Activated naive CD8-positive, alpha-beta T cell treated with anti-CD3 and anti-CD28 coated beads, Interleukin-2, amount 50 U/mL, for 24 hours (primary cell): ENCODE measurements at regions not wholly inside any gene's neighbourhood (a gene's known extent, or its start where the extent isn't known, plus 50 kb on each side); places are given as distances from the start of the nearest gene placed in this dataset.

ENCODE experiments used
- ATAC-seq: fragments of 150-1000 bp; cut with Tn5 transposase; one replicate; pipeline ENCODE4 v1.10.0; 2021
- DNase-seq: peaks from one replicate; pipeline ENCODE4 v3.0.0; 2021
- H3K27ac Mint-ChIP-seq: one replicate; pipeline ENCODE4 v1.8.0; 2021; ENCODE audit warnings: mild to moderate bottlenecking, mixed read lengths
- H3K27me3 Mint-ChIP-seq: one replicate; pipeline ENCODE4 v1.8.0; 2021; ENCODE audit warnings: mixed read lengths
- H3K36me3 Mint-ChIP-seq: one replicate; pipeline ENCODE4 v1.8.0; 2021; ENCODE audit warnings: low read depth, mixed read lengths
- H3K4me1 Mint-ChIP-seq: one replicate; pipeline ENCODE4 v1.8.0; 2021; ENCODE audit warnings: mixed read lengths
- H3K4me3 Mint-ChIP-seq: one replicate; pipeline ENCODE4 v1.8.0; 2021; ENCODE audit warnings: mild to moderate bottlenecking, moderate library complexity, mixed read lengths
- H3K9me3 Mint-ChIP-seq: one replicate; pipeline ENCODE4 v1.8.0; 2021; ENCODE audit warnings: mixed read lengths

DNA sequence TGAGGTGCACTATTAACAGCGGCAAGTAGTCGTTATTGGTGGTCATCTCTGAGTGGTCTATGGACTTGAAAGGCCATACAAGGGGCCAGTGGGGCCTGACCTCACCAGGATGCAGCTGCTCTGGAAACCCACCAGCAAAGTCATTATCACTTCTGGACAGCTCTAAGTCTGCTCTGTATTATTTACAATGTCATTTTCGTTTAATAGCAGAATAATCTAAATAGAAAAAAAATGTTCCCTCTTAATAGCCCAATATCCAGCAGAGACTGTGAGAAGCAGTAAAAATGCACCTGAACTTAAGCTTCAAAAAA, 85.0 kb upstream of the EED start:
- Mint-ChIP-seq H3K36me3 (no peaks in the 10 kb centered on the region), H3K27ac (no peak overlapping the region), H3K27me3 (no peaks in the 10 kb centered on the region), H3K4me1 (peaks cover 19% of the 10 kb centered on the region), H3K9me3 (no peaks in the 10 kb centered on the region), H3K4me3 (no peak overlapping the region)
- DNase-seq = no peak
- ATAC-seq = no peak

DNA sequence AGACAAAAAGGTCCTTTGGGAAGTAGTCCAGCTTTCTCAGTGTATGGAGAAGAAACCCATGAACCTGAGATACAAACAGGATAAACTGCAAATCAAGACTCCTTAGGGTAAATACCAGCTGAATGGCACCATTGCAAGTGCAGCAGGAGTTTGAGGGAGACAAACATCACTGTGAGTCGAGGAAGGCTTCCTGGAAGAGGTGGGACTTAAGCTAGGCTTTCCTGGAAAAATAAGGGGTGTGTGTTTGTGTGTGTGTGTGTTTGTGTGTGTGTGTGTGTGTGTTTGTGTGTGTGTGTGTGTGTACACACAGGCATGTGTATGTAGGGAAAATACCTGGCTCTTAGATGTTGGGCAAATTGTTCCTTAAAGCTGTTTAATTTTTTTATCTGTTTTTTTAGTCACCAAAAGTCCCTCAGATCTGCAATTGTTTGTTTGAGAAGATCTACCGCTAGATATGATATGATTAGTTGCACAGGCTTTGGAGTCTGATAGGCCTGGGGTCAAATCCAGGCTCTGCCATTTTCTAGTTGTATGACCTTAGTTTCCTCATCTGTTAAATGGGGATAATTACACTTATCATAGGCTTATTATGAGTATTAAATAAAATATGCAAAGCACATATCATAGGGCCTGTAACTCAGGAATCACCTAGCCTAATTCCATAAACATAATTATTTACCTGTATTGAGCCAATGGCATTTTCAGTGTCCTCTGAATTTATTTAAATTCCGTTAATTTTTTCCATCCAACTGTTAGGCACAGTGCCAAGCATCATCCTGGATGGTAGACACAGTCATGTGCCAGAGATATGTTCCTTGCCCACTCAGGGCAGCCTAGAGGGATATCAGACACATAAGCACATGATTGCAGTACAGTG, 85.6 kb upstream of the EED start:
- H3K4me1 Mint-ChIP-seq = peaks cover 19% of the 10 kb centered on the region
- H3K27ac Mint-ChIP-seq = no peak overlapping the region
- no peaks in the 10 kb centered on the region for H3K27me3 Mint-ChIP-seq
- H3K4me3 Mint-ChIP-seq = no peak overlapping the region
- ATAC-seq (no peak), DNase-seq (no peak)
- no peaks in the 10 kb centered on the region for H3K9me3 Mint-ChIP-seq
- no peaks in the 10 kb centered on the region for H3K36me3 Mint-ChIP-seq

DNA sequence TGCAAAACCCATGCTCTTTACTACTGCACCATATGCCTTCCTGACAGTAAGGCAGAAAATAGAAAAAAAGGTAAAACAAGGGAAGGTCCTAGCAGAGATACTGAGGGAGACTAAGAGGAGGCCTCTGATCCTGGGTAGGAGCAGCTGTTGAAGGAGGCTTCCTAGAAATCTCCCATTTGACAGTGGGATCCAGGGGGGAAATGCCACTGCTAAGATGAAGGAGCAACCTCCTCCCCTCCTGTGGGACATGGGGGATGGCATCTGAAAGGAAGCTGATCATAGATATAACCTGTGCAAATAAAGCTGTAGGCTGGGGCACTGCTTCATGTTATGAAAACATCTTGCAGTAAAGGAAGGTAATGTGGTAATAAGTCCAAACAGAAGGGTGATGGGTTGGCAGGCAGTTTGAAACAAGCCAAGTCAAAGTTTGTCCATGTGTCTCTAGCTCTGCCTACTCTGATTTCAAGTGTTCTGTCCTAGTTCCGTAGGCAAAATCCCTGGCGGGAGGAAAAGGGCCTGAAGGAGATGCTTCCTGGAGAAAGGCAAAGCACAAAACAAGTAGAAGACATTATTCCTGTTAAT, 86.7 kb upstream of the EED start:
- ATAC-seq (no peak), DNase-seq (no peak)
- Mint-ChIP-seq H3K9me3 (no peaks in the 10 kb centered on the region), H3K36me3 (no peaks in the 10 kb centered on the region), H3K4me3 (no peak overlapping the region), H3K27ac (no peak overlapping the region), H3K27me3 (no peaks in the 10 kb centered on the region), H3K4me1 (peaks cover 19% of the 10 kb centered on the region)

DNA sequence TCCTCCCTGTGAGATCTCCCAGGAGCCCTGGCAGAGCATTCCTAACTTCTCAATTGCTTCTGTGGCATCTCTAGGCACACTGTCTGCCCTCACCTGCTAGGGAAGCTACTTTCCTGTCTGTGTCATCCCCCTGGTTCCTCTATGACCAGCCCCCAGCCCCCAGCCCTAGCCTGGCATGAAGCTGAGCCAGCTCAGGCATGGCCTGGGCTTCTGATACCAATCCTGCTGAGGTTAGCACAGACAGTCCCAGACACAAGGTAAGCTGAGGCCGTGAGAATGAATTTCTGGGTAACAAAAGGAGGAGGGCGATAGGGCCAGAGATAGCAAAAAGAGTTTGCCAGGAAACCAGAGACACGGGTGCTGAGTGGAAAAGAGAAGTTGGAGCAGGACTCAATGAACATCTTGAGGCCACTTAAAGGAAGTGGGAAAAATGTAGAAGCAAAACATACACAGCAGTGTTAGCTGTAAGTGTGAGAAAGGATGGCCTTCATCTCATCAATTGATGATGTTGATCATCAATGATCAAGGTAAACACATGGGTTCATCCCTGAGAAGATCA, 87.6 kb upstream of the PICALM start:
- H3K9me3 Mint-ChIP-seq = no peaks in the 10 kb centered on the region
- no peak overlapping the region for H3K4me3 Mint-ChIP-seq
- no peak for DNase-seq
- peaks cover 26% of the 10 kb centered on the region for H3K4me1 Mint-ChIP-seq
- H3K27me3 Mint-ChIP-seq = no peaks in the 10 kb centered on the region
- no peaks in the 10 kb centered on the region for H3K36me3 Mint-ChIP-seq
- ATAC-seq = no peak
- H3K27ac Mint-ChIP-seq = no peak overlapping the region

DNA sequence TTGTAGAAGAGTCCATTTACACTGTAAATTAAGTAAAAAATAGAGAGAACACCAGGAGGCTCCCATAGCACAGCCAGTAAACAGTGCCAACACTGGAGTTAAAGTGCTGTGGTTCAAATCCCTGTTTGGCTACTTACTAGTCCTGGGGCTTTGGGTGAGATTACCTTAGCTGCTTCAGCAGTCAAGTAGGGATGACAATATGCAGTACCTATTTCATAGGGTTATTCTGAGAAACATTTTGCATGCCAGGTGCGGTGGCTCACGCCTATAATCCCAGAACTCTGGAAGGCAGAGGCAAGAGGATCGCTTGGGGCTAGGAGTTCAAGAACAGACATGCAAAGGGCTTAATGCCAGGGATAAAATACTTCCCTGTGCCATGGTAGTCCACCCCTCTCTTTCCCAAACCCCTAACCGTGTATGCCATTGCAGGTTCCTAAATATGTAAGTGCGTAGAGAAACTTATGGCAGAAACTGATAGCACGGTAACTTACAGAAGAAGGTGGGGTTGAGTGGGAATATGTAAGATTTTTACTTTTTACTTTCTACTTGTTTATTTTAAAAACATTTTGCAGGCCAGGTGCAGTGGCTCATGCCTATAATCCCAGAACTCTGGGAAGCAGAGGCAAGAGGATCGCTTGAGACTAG, 86.4 kb upstream of the PICALM start:
- peaks cover 31% of the 10 kb centered on the region for H3K4me1 Mint-ChIP-seq
- no peak overlapping the region for H3K4me3 Mint-ChIP-seq
- ATAC-seq (no peak), DNase-seq (no peak)
- no peaks in the 10 kb centered on the region for H3K27me3 Mint-ChIP-seq
- no peak overlapping the region for H3K27ac Mint-ChIP-seq
- no peaks in the 10 kb centered on the region for H3K36me3 Mint-ChIP-seq
- no peaks in the 10 kb centered on the region for H3K9me3 Mint-ChIP-seq

DNA sequence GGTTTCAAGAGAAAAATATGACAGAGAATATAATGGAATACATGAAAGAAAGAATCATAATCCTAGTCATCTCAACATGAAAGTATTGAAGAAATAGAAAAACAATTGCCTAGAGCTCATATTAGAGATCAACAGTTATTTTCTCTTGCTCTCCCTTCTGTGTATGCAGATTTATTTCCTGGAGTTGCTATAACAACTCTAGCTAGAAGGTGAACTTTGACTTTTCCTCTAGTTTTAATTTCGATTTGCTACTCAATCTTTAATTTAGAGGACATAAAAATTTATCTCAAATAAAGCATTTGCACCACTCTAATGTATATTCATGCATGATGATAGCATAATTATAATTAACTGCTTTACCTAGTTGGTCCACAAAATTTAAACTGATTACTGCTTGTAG, 84.6 kb upstream of the PICALM start:
- Mint-ChIP-seq H3K9me3 (no peaks in the 10 kb centered on the region), H3K27me3 (no peaks in the 10 kb centered on the region), H3K4me3 (no peak overlapping the region), H3K4me1 (peaks cover 21% of the 10 kb centered on the region), H3K36me3 (no peaks in the 10 kb centered on the region), H3K27ac (no peak overlapping the region)
- ATAC-seq (no peak), DNase-seq (no peak)

DNA sequence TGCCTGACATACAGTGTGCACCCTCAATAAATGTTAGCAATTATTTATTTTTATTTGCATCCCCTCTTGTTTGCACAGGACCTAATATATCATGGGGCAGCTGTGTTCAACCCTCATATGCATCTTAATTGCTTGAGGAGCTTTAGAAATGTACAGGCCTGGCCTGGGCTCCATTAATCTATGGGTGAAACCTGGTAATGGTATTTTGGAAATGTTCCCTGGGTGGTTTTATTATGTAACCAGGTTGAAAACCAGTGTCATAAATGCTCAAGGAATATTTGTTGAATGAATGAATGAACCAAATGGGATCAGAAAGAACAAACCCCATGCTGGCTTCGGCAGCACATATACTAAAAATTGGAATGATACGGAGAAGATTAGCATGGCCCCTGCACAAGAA, 84.0 kb upstream of the PICALM start:
- DNase-seq = no peak
- H3K4me1 Mint-ChIP-seq = peaks cover 20% of the 10 kb centered on the region
- no peak overlapping the region for H3K4me3 Mint-ChIP-seq
- H3K36me3 Mint-ChIP-seq = no peaks in the 10 kb centered on the region
- no peak overlapping the region for H3K27ac Mint-ChIP-seq
- H3K27me3 Mint-ChIP-seq = peaks cover 2% of the 10 kb centered on the region
- no peaks in the 10 kb centered on the region for H3K9me3 Mint-ChIP-seq
- no peak for ATAC-seq

DNA sequence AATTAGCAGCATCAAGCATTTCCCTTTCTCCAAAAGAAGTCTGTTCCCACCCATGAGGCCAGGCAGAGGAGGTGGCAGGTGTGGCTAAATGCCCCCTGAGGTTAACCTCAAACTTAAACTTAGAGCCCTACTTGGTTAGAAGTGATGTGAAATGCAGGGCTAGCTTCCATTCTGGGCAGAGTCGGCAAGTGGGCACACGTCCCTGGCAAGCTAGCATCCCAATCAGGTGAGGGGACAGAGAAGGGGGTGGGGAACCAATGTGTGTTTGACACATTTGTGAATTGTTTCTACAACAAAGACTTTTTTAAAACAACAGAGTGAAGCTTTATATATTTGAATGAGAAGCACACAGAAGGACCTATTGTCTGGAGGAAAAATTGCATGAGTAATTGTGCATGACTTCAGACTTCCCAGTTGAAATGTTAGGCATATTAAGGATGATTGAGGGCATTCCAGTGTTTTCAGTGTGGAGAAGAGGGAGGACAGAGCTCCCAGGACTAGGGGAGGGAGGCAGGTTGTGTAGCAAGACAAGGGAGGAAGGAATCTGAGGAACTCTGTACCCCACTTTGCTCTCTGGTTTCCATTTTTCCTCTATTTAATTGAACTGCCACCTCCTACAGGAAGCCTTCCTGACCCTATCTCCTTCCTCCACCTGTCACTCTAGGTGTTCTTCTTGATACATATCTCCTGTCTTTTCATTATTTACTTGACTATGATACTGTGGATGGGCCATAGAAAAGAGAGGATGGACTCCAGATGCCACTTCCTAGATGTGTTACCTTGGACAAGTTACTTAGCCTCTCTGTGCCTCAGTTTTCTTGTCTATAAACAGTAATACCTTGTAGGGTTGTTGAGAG, 83.3 kb upstream of the PICALM start:
- H3K4me1 Mint-ChIP-seq = peaks cover 20% of the 10 kb centered on the region
- no peak for DNase-seq
- ATAC-seq = no peak
- H3K36me3 Mint-ChIP-seq = no peaks in the 10 kb centered on the region
- no peaks in the 10 kb centered on the region for H3K9me3 Mint-ChIP-seq
- no peak overlapping the region for H3K4me3 Mint-ChIP-seq
- H3K27ac Mint-ChIP-seq = no peak overlapping the region
- H3K27me3 Mint-ChIP-seq = peaks cover 2% of the 10 kb centered on the region

DNA sequence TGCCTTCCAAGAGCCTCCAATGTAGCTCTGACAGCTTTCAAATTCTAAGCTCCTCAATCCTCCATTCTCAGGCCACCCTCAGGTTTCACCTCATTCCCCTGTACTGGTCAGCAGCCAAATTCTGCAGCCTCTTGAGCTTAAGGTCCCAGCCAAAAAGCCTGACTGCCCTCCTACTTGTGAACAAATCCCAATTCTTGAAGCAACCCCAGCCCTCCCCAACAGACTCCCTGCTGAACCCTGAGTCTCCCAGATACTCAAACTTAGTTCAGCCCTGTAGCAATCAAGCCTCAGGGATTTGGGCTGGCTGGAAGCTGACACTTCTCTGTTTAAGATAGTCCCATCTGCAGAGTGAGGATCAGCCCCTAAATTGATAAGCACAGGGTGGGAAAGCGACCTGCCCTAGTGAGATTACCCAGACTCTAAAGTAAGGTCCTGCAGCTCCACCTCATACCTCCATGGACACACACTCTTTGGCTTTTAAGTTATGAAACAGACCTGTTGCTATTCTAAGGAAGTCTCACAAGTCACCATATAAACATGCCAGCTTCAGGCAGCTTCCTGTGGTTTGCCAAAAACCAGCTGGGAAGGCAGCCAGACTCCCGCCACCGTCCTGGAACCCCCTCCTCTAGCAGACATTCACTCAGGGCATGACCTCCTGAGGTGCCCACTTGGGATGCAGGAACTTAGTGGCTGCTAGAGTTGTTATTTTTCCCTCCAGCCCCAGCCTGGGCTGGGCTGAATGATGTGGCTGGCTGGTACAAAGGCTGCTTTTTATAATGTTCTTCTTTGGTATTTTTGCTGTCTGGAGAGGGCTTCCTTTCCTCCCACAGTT, 82.5 kb upstream of the PICALM start:
- H3K27ac Mint-ChIP-seq = no peak overlapping the region
- H3K9me3 Mint-ChIP-seq = no peaks in the 10 kb centered on the region
- no peak overlapping the region for H3K4me3 Mint-ChIP-seq
- H3K4me1 Mint-ChIP-seq = peaks cover 20% of the 10 kb centered on the region
- H3K36me3 Mint-ChIP-seq = no peaks in the 10 kb centered on the region
- peaks cover 2% of the 10 kb centered on the region for H3K27me3 Mint-ChIP-seq
- no peak for DNase-seq
- no peak for ATAC-seq

DNA sequence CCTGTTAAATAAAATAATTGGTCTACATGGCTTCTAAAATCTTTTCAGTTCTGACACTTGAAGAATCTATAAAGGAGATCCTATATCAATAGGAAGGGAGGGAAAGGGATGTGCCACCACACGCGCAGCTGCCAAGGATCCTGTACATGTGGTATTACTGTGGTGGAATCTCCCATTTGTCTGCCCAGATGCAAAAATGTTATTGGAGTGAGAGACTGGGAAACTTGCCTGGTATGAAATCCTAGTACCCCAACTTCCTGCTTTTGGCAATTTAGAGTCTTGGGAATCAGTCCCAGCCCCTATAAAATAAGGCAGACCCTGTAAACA, 81.9 kb upstream of the PICALM start:
- DNase-seq (no peak), ATAC-seq (no peak)
- H3K27me3 Mint-ChIP-seq = peaks cover 2% of the 10 kb centered on the region
- no peaks in the 10 kb centered on the region for H3K9me3 Mint-ChIP-seq
- peaks cover 20% of the 10 kb centered on the region for H3K4me1 Mint-ChIP-seq
- no peak overlapping the region for H3K4me3 Mint-ChIP-seq
- H3K27ac Mint-ChIP-seq = no peak overlapping the region
- no peaks in the 10 kb centered on the region for H3K36me3 Mint-ChIP-seq

DNA sequence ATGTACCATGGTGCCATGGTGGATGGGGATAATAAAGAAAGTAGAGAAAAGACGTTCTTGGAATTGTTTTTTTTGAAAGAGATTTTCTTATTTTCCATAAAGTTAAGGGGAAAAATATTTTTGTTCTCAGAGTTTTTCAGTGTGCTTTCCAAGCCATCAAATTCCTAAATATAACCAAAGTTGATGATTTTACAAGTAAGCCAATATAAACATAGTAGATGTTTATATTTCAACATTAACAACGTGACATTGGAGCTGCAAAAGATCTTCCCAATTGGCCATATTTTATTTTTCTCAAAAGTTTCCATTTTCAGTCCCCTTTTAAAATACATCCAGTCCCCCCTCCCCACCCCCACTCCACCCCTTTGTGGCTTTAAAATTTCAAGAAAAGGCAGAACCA, 80.9 kb upstream of the PICALM start:
- Mint-ChIP-seq H3K9me3 (no peaks in the 10 kb centered on the region), H3K4me1 (peaks cover 20% of the 10 kb centered on the region), H3K4me3 (no peak overlapping the region)

DNA sequence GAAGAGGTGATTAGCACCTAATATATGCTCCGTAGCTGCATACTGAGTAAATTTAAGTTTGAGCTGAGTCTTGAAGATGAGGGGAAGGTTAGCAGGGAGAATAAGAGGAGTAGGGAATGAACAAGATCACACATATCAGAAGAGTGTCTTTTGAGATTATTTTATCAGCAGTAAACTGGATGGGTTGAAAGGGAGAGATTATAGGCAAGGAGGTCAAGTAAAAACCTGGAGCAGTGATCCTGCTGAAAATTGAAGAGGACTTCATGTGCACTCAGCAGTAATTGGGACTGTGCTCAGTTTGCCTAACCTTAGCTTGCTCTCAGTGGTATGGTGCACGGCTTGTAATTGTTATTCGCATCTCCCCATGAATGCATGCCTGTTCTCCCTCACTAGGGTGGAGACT, 79.5 kb upstream of the PICALM start:
- no peak overlapping the region for H3K27ac Mint-ChIP-seq
- ATAC-seq = no peak
- peaks cover 2% of the 10 kb centered on the region for H3K27me3 Mint-ChIP-seq
- H3K4me1 Mint-ChIP-seq = peaks cover 30% of the 10 kb centered on the region
- H3K36me3 Mint-ChIP-seq = no peaks in the 10 kb centered on the region
- no peak overlapping the region for H3K4me3 Mint-ChIP-seq
- DNase-seq = no peak
- H3K9me3 Mint-ChIP-seq = no peaks in the 10 kb centered on the region

More for the DNA sequence above, 80.9 kb upstream of the PICALM start:
- Mint-ChIP-seq H3K27me3 (peaks cover 2% of the 10 kb centered on the region), H3K36me3 (no peaks in the 10 kb centered on the region), H3K27ac (no peak overlapping the region)
- DNase-seq (no peak), ATAC-seq (no peak)

DNA sequence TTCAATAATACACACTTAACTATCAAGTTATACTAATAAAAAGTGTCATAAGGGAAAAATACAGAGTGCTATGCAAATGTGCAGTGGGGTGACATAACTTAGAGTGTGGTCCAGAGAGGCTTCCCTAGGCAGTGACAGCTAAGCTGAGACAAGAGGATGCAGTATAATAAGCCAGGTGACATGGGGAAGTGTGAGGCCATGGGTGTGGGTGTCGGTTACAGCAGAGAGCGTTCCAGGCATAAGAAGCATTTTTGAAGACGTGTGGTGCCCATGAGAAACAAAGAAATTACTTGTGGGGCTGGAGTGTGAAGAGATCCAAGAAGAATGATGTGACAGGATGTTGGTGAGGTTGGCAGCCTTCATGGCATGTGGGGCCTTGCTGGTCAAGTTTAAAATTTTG, 78.1 kb upstream of the PICALM start:
- H3K27me3 Mint-ChIP-seq = peaks cover 2% of the 10 kb centered on the region
- no peak overlapping the region for H3K4me3 Mint-ChIP-seq
- ATAC-seq (no peak), DNase-seq (no peak)
- H3K9me3 Mint-ChIP-seq = no peaks in the 10 kb centered on the region
- peaks cover 34% of the 10 kb centered on the region for H3K4me1 Mint-ChIP-seq
- no peak overlapping the region for H3K27ac Mint-ChIP-seq
- no peaks in the 10 kb centered on the region for H3K36me3 Mint-ChIP-seq
